ENCODE measurements at regions not wholly inside any gene's neighbourhood (a gene's known extent, or its start where the extent isn't known, plus 50 kb on each side); places are given as distances from the start of the nearest gene placed in this dataset.

DNA sequence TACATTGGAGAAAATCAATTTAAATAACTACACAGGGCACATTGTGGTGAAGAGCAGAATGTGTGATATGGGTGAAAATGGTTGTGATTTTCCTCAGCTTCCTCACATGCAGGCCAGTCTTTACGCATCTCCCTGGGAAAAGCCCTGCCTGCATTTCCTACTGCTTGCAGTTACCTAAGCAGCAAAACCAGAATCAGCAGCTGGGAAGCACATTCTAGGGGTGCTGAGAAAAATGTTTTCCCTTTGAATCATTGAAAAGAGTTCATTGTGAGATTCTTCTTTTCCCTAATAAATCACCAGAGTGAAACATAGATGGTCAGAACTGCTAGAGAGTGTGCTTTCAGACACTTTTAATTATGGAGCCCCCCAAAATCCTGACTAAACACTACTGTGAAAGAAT, 656.0 kb downstream of the TDRD15 start:
- TF ChIP-seq POLR2A (IDR thresholded peaks at IDR 0.05): no peak
- TF ChIP-seq, protein P1, sequence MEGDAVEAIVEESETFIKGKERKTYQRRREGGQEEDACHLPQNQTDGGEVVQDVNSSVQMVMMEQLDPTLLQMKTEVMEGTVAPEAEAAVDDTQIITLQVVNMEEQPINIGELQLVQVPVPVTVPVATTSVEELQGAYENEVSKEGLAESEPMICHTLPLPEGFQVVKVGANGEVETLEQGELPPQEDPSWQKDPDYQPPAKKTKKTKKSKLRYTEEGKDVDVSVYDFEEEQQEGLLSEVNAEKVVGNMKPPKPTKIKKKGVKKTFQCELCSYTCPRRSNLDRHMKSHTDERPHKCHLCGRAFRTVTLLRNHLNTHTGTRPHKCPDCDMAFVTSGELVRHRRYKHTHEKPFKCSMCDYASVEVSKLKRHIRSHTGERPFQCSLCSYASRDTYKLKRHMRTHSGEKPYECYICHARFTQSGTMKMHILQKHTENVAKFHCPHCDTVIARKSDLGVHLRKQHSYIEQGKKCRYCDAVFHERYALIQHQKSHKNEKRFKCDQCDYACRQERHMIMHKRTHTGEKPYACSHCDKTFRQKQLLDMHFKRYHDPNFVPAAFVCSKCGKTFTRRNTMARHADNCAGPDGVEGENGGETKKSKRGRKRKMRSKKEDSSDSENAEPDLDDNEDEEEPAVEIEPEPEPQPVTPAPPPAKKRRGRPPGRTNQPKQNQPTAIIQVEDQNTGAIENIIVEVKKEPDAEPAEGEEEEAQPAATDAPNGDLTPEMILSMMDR (IDR thresholded peaks at IDR 0.05): no peak

Data from vagina (tissue), 2 donors.